Heart left ventricle (tissue), 16 donors: ENCODE measurements at regions not wholly inside any gene's neighbourhood (a gene's known extent, or its start where the extent isn't known, plus 50 kb on each side); places are given as distances from the start of the nearest gene placed in this dataset.

Source experiments
- ATAC-seq, 4 donors: fragments of 200-7000 bp; cut with Tn5 transposase; one replicate each; pipeline ENCODE4 v1.9.1; 2020 to 2022; ENCODE audit warnings: moderate library complexity in 4 of 4, mild to moderate bottlenecking in 3 of 4, moderate number of reproducible peaks in 1 of 4
- DNase-seq, 5 donors: peaks; one replicate each; pipeline ENCODE4 v3.0.0-alpha.2; 2020
- H3K27ac ChIP-seq, 12 donors: fragments of 200-600 bp; sonication (generic) in 4 of 12; one replicate each; pipeline versions ENCODE4 v1.5.0 to v1.8.0; 2016 to 2022; ENCODE audit warnings: mild to moderate bottlenecking in 2 of 12
- H3K27me3 ChIP-seq, 9 donors: fragments of 200-600 bp; sonication (generic) in 2 of 9; one replicate each; pipeline versions ENCODE4 v1.5.1 to v1.8.0; 2016 to 2022; ENCODE audit warnings: mild to moderate bottlenecking in 3 of 9
- H3K36me3 ChIP-seq, 9 donors: fragments of 200-600 bp; sonication (generic) in 2 of 9; one replicate each; pipeline versions ENCODE4 v1.5.0 to v1.8.0; 2018 to 2022; ENCODE audit warnings: mild to moderate bottlenecking in 2 of 9
- H3K4me1 ChIP-seq, 12 donors: fragments of 200-600 bp; sonication (generic) in 4 of 12; one replicate each; pipeline versions ENCODE4 v1.5.0 to v1.8.0; 2016 to 2022; ENCODE audit warnings: mild to moderate bottlenecking in 3 of 12
- H3K4me3 ChIP-seq, 12 donors: fragments of 200-600 bp; sonication (generic) in 4 of 12; one replicate each; pipeline versions ENCODE4 v1.5.0 to v1.8.0; 2017 to 2022; ENCODE audit warnings: mild to moderate bottlenecking in 9 of 12, moderate library complexity in 4 of 12
- H3K9me3 ChIP-seq, 12 donors: fragments of 200-600 bp; sonication (generic) in 4 of 12; one replicate each; pipeline versions ENCODE4 v1.5.0 to v1.8.0; 2016 to 2022; ENCODE audit warnings: mild to moderate bottlenecking in 1 of 12
- CTCF ChIP-seq, 12 donors: fragments of 200-600 bp; sonication (generic) in 4 of 12; IDR thresholded peaks; one replicate each; pipeline versions ENCODE4 v1.5.0 to v1.8.0; 2018 to 2022; ENCODE audit warnings: antibody characterized with exemption in 12 of 12, mild to moderate bottlenecking in 5 of 12
- POLR2A ChIP-seq, 2 donors: fragments of 450-650 bp; IDR thresholded peaks; one replicate each; pipeline ENCODE4 v1.6.1; 2017; ENCODE audit warnings: antibody characterized with exemption in 2 of 2, mild to moderate bottlenecking in 2 of 2, moderate library complexity in 2 of 2
- WGBS, 4 donors: extraction: QIAGEN DNeasy Blood & Tissue Kit in 2 of 4; methylation state at CpG; one replicate each; pipeline versions ENCODE4 v1.1.5 to v1.1.7; 2013 to 2018; 5-methylcytosine and 5-hydroxymethylcytosine counted together
- intact Hi-C, 10 donors: fragments of 100-400 bp; cut with DNase I; formaldehyde crosslinking; loops; one replicate each; pipeline versions ENCODE4 v1.11.1 to v1.14.2; 2022
- donor health status: ischemic (EF 13 %, LVEDD 7.1; RV severe dilation, severe dysfunction).
- donor health status: healthy with polysubstance abuse.
- donor health status: DM: no; HTN: yes; CAD: no.
- donor health status: DM: no; HTN: no; CAD: no.
- donor health status: ischemic (EF 25% LVEDD 6.9; RV normal size, moderate dysfunction).
- donor health status: ischemic (EF 25% LVEDD 5.7; RV mildly dilated, moderate dysfunction).
- donor health status: healthy.
- donor health status: DM: yes; HTN: yes; CAD: no.
- donor health status: ischemic (EF 35%, LVEDD 5.7; RV mildly dilated, moderate dysfunction).
- donor health status: nonischemic (EF 11% LVEDD 7.7; RV severe dilation, severe dysfunction).
- donor health status: DM: yes; HTN: yes; CAD: no.
- donor health status: PGD.
- donor health status: ischemic (EF 29% LVEDD 5.4; RV normal size, mild dysfunction).
- donor health status: nonischemic (EF 23%, LVEDD 6.1; RV moderate dilation, normal function).

- TF ChIP-seq CTCF (IDR thresholded peaks at IDR 0.05) (no peak), POLR2A (IDR thresholded peaks at IDR 0.05) (no peak)
- no peak for ATAC-seq
- peaks cover 0 to 5% (median 0%) of the 10 kb centered on the region in 9 donors for H3K27me3 ChIP-seq
- no peak overlapping the region for H3K27ac ChIP-seq
- DNase-seq: no peak
- 85 to 95% (median 94%) methylated on average over 5 of the region's 5 CpGs for WGBS, 4 donors
- H3K9me3 ChIP-seq: no peaks in the 10 kb centered on the region
- H3K4me3 ChIP-seq: no peak overlapping the region
- peaks cover 0 to 21% (median 8%) of the 10 kb centered on the region in 12 donors for H3K4me1 ChIP-seq
- intact Hi-C loops: loop anchor here in 2 of 10 donors (10.0 kb wide), 2 partner anchors 171 to 219 kb away; partner anchors contain the start of genes SLC5A2 (in 1 of the 2) and ZNF267 (in 1 of the 2)
- peaks cover 0 to 56% (median 38%) of the 10 kb centered on the region in 9 donors for H3K36me3 ChIP-seq
Observed at GRCh38 chr16:31703526-31704128, 170.0 kb upstream of the ZNF267 start.

DNA sequence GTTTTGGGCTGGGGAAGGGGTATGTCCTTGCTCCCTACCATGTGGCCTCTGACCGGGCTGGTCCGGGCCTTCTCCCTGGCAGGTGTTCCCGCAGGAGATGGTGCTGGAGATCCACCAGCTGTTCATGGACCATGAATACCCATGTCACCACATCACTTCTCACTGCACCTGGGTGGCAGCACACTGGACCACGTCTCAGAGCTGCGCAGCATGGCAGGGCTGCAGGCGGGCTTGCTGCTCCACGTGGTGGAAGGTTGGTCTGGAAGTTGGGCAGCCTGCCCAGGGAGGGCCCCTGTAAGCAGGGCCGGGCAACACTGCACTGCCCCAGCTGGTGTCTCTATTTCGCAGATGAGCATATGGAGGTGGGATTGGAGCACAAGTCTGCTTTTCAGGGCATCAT, 169.5 kb upstream of the ZNF267 start:
- intact Hi-C loops: loop anchor here in 2 of 10 donors (10.0 kb wide), 2 partner anchors 171 to 219 kb away; partner anchors contain the start of genes SLC5A2 (in 1 of the 2) and ZNF267 (in 1 of the 2)
- peaks cover 0 to 62% (median 38%) of the 10 kb centered on the region in 9 donors for H3K36me3 ChIP-seq
- WGBS, 4 donors: 90 to 98% (median 95%) methylated on average over 6 to 9 of the region's 9 CpGs

DNA sequence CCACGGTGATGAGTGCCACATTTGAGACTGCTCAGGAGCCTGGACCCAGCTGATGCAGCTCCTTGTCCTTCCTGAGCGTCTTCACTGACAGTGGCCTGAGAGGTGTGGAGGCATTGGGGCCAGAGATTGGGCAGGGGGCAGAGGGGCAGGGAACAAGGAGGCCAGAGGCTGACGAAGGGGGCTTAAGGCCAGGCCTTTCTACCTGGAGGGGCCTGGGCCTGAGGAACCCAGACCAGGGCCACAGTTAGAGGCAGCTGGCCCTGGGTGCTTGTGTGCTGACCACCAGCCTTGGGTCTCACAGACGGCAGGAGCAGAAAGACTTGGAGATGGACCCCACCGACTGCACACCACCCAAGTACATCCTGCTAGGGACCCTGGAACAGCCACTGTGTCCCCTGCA, 168.2 kb upstream of the ZNF267 start:
- intact Hi-C loops: loop anchor here in 2 of 10 donors (10.0 kb wide), 2 partner anchors 169 to 221 kb away; partner anchors contain the start of genes SLC5A2 (in 1 of the 2) and ZNF267 (in 1 of the 2)
- ATAC-seq (no peak), DNase-seq (no peak)
- H3K27me3 ChIP-seq: peaks cover 0 to 5% (median 0%) of the 10 kb centered on the region in 9 donors
- no peak overlapping the region for H3K27ac ChIP-seq
- 85 to 94% (median 90%) methylated on average over 4 to 5 of the region's 5 CpGs for WGBS, 4 donors
- H3K9me3 ChIP-seq: no peaks in the 10 kb centered on the region
- TF ChIP-seq CTCF (IDR thresholded peaks at IDR 0.05) (no peak), POLR2A (IDR thresholded peaks at IDR 0.05) (no peak)
- no peak overlapping the region for H3K4me3 ChIP-seq
- peaks cover 0 to 16% (median 8%) of the 10 kb centered on the region in 12 donors for H3K4me1 ChIP-seq
- H3K36me3 ChIP-seq: peaks cover 0 to 65% (median 38%) of the 10 kb centered on the region in 9 donors

More for the DNA sequence above, 169.5 kb upstream of the ZNF267 start:
- DNase-seq (no peak), ATAC-seq (no peak)
- no peaks in the 10 kb centered on the region for H3K9me3 ChIP-seq
- no peak overlapping the region for H3K27ac ChIP-seq
- peaks cover 0 to 21% (median 8%) of the 10 kb centered on the region in 12 donors for H3K4me1 ChIP-seq
- H3K4me3 ChIP-seq: no peak overlapping the region
- no peak for TF ChIP-seq POLR2A (IDR thresholded peaks at IDR 0.05)
- no peak for TF ChIP-seq CTCF (IDR thresholded peaks at IDR 0.05)
- H3K27me3 ChIP-seq: peaks cover 0 to 5% (median 0%) of the 10 kb centered on the region in 9 donors

- Histone ChIP-seq H3K9me3 (no peaks in the 10 kb centered on the region), H3K27ac (no peak overlapping the region), H3K27me3 (no peaks in the 10 kb centered on the region), H3K4me3 (no peak overlapping the region), H3K4me1 (peaks cover 0 to 7% (median 3%) of the 10 kb centered on the region in 12 donors), H3K36me3 (peaks cover 0 to 65% (median 38%) of the 10 kb centered on the region in 9 donors)
- TF ChIP-seq POLR2A (IDR thresholded peaks at IDR 0.05) (no peak), CTCF (IDR thresholded peaks at IDR 0.05) (no peak)
- DNase-seq: no peak
- 81 to 100% (median 88%) methylated on average over 2 to 9 of the region's 9 CpGs for whole genome bisulfite sequencing, 4 donors
- ATAC-seq: no peak
- intact Hi-C loops: loop anchor here in 2 of 10 donors (10.0 kb wide), 2 partner anchors 168 to 222 kb away; partner anchors contain the start of genes SLC5A2 (in 1 of the 2) and ZNF267 (in 1 of the 2)
Observed at GRCh38 chr16:31706318-31706717, 167.3 kb upstream of the ZNF267 start.
